ENCODE measurements at regions not wholly inside any gene's neighbourhood (a gene's known extent, or its start where the extent isn't known, plus 50 kb on each side); places are given as distances from the start of the nearest gene placed in this dataset.

GRCh38 chr10:4301291-4302045, 516.5 kb upstream of the KLF6 start:
- WGBS, 2 donors, result 57 to 59% methylated on average over 6 of the region's 6 CpGs
- intact Hi-C loops (cut with DNase I; ENCODE audit: low total_unique reads), result no loop called here
- H3K27ac ChIP-seq, result no peak overlapping the region
- H3K4me1 ChIP-seq, result peaks cover 3% of the 10 kb centered on the region
- H3K36me3 ChIP-seq (ENCODE audit: low read depth, missing control alignments), result no peaks in the 10 kb centered on the region
- H3K4me3 ChIP-seq, result no peak overlapping the region
- DNase-seq, result no peak
- no peaks in the 10 kb centered on the region for H3K27me3 ChIP-seq
- no peaks in the 10 kb centered on the region for H3K9me3 ChIP-seq
- TF ChIP-seq POLR2A (IDR thresholded peaks at IDR 0.05), result no peak
- TF ChIP-seq, protein P1, sequence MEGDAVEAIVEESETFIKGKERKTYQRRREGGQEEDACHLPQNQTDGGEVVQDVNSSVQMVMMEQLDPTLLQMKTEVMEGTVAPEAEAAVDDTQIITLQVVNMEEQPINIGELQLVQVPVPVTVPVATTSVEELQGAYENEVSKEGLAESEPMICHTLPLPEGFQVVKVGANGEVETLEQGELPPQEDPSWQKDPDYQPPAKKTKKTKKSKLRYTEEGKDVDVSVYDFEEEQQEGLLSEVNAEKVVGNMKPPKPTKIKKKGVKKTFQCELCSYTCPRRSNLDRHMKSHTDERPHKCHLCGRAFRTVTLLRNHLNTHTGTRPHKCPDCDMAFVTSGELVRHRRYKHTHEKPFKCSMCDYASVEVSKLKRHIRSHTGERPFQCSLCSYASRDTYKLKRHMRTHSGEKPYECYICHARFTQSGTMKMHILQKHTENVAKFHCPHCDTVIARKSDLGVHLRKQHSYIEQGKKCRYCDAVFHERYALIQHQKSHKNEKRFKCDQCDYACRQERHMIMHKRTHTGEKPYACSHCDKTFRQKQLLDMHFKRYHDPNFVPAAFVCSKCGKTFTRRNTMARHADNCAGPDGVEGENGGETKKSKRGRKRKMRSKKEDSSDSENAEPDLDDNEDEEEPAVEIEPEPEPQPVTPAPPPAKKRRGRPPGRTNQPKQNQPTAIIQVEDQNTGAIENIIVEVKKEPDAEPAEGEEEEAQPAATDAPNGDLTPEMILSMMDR (IDR thresholded peaks at IDR 0.05), result no peak

- DNase-seq, result no peak
- Histone ChIP-seq H3K36me3 (ENCODE audit: low read depth, missing control alignments) (no peaks in the 10 kb centered on the region), H3K4me1 (no peaks in the 10 kb centered on the region), H3K4me3 (no peak overlapping the region), H3K9me3 (no peaks in the 10 kb centered on the region), H3K27me3 (no peaks in the 10 kb centered on the region), H3K27ac (no peak overlapping the region)
- 78 to 84% methylated on average over 5 of the region's 5 CpGs for WGBS, 2 donors
- TF ChIP-seq POLR2A (IDR thresholded peaks at IDR 0.05), result no peak
- TF ChIP-seq, protein P1 (IDR thresholded peaks at IDR 0.05), result no peak
- intact Hi-C loops (cut with DNase I; ENCODE audit: low total_unique reads), result no loop called here
Measured at GRCh38 chr10:4296161-4296560, 511.2 kb upstream of the KLF6 start.

DNA sequence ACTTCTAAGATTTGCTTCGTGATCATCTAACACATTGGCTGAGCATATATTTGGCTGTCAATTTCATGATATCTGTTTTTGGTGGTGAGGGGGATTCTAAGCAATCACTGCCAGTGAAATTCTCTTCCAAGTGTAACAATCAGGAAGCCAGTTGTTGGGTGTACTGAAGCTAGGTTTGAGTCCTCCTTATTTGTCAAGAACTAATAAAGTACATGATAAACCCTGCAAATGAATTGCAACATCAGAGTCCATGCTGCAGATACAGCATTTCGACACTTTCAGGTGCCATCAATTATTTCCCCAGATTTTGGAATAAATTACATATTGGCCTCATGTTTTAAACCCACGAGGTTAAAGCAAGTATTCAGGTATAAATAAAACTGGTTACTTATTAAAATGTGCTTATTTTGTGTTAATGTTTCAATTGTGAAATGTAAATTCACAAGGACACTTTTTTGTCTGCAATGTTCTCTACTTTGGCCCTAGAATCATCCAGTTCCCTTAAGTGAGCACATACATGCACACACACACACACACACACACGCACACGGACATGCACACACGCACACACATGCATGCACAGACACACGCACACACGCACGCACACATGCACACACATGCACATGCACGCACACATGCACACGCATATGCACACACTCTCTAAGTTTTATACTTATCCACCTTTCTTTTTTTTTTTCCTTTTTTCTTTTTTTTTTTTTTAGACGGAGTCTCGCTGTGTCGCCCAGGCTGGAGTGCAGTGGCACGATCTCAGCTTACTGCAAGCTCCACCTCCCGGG, 510.2 kb upstream of the KLF6 start:
- TF ChIP-seq, protein P1 (IDR thresholded peaks at IDR 0.05), result no peak
- TF ChIP-seq POLR2A (IDR thresholded peaks at IDR 0.05), result no peak
- Histone ChIP-seq H3K36me3 (ENCODE audit: low read depth, missing control alignments) (no peaks in the 10 kb centered on the region), H3K4me3 (no peak overlapping the region), H3K9me3 (no peaks in the 10 kb centered on the region), H3K4me1 (no peaks in the 10 kb centered on the region), H3K27ac (no peak overlapping the region), H3K27me3 (no peaks in the 10 kb centered on the region)
- no peak for DNase-seq
- intact Hi-C loops (cut with DNase I; ENCODE audit: low total_unique reads), result no loop called here
- WGBS, 2 donors, result 61 to 76% methylated on average over 16 of the region's 16 CpGs

- intact Hi-C loops (cut with DNase I; ENCODE audit: low total_unique reads), result no loop called here
- Histone ChIP-seq H3K4me1 (no peaks in the 10 kb centered on the region), H3K27ac (no peak overlapping the region), H3K4me3 (no peak overlapping the region), H3K36me3 (ENCODE audit: low read depth, missing control alignments) (no peaks in the 10 kb centered on the region), H3K9me3 (no peaks in the 10 kb centered on the region), H3K27me3 (no peaks in the 10 kb centered on the region)
- no peak for TF ChIP-seq POLR2A (IDR thresholded peaks at IDR 0.05)
- TF ChIP-seq, protein P1 (IDR thresholded peaks at IDR 0.05), result no peak
- DNase-seq, result no peak
- 88 to 93% methylated on average over 5 of the region's 5 CpGs for WGBS, 2 donors
Measured at GRCh38 chr10:4294271-4294670, 509.3 kb upstream of the KLF6 start.

Measured in testis (tissue), 2 donors.